HEK293 (cell line): ENCODE measurements at regions not wholly inside any gene's neighbourhood (a gene's known extent, or its start where the extent isn't known, plus 50 kb on each side); places are given as distances from the start of the nearest gene placed in this dataset.

Experiments used
- BCL11A ChIP-seq: fragments of 450-650 bp; formaldehyde crosslinking; IDR thresholded peaks from 2 replicates; pipeline ENCODE4 v1.5.1; 2016; ENCODE audit warnings: low read depth, missing biosample characterization, missing genetic modification characterization
- CTCF ChIP-seq: fragments of 450-650 bp; formaldehyde crosslinking; IDR thresholded peaks from 2 replicates; pipeline ENCODE4 v1.5.1; 2016; ENCODE audit warnings: missing biosample characterization, missing genetic modification characterization
- SETDB1 ChIP-seq: IDR thresholded peaks from one replicate; pipeline ENCODE4 v1.6.1; 2017; ENCODE audit warnings: mild to moderate bottlenecking, low read length, moderate library complexity, mixed read lengths; ENCODE audit not compliant: insufficient read length
- ZNF184 ChIP-seq: fragments of 450-650 bp; IDR thresholded peaks from 2 replicates; pipeline ENCODE4 v1.5.1; 2018; ENCODE audit warnings: missing biosample characterization, mild to moderate bottlenecking, missing genetic modification characterization
- ZNF473 ChIP-seq: fragments of 450-650 bp; formaldehyde crosslinking; IDR thresholded peaks from 2 replicates; pipeline ENCODE4 v1.5.1; 2017; ENCODE audit warnings: missing biosample characterization, missing genetic modification characterization
- ZNF510 ChIP-seq: fragments of 450-650 bp; formaldehyde crosslinking; IDR thresholded peaks from 2 replicates; pipeline ENCODE4 v1.5.1; 2018; ENCODE audit warnings: mild to moderate bottlenecking, missing genetic modification characterization, missing biosample characterization; ENCODE audit not compliant: insufficient replicate concordance
- ZNF530 ChIP-seq: fragments of 450-650 bp; formaldehyde crosslinking; IDR thresholded peaks from 2 replicates; pipeline ENCODE4 v1.5.1; 2016; ENCODE audit warnings: low read depth, missing biosample characterization, missing genetic modification characterization
- ZSCAN5A ChIP-seq: fragments of 450-650 bp; formaldehyde crosslinking; IDR thresholded peaks from 2 replicates; pipeline ENCODE4 v1.5.1; 2016; ENCODE audit warnings: missing biosample characterization, missing genetic modification characterization

GRCh38 chr14:55822906-55823305 is 242.9 kb downstream of the KTN1 start:
- TF ChIP-seq BCL11A (no peak), ZNF184 (tag by site-specific recombination) (no peak), CTCF (tag by site-specific recombination) (no peak), ZNF510 (no peak), ZNF473 (tag by site-specific recombination) (no peak), ZSCAN5A (tag by site-specific recombination) (no peak), SETDB1 (no peak), ZNF530 (tag by site-specific recombination) (no peak)
